ENCODE measurements at regions not wholly inside any gene's neighbourhood (a gene's known extent, or its start where the extent isn't known, plus 50 kb on each side); places are given as distances from the start of the nearest gene placed in this dataset.
"Not testable (repeated sequence)": the region's sequence is repeated elsewhere in the genome, so short reads cannot be mapped to it uniquely, and the experiment has no call there.

- H3K27ac ChIP-seq: no peak overlapping the region
- ChIA-PET POLR2A (ENCODE audit: low non-redundant PET) (no interaction called here), CTCF (interaction anchor here (0.6 kb wide), 1 partner anchor 901 kb away, joined by 3 read pairs; no protein-coding TSS in a partner anchor)
- no peak for DNase-seq (ENCODE audit: low spot score)
- TF ChIP-seq CTCF (conservative IDR thresholded peaks at IDR 0.05; ENCODE audit: low read depth): no peak
These were observed 163.5 kb downstream of the GOLGA6L4 start for GRCh38 chr15:84398763-84399701.

- H3K27ac ChIP-seq: no peak overlapping the region
- DNase-seq (ENCODE audit: low spot score): no peak
- TF ChIP-seq CTCF (conservative IDR thresholded peaks at IDR 0.05; ENCODE audit: low read depth): no peak
- POLR2A ChIA-PET (ENCODE audit: low non-redundant PET): no interaction called here
- CTCF ChIA-PET: no interaction called here
These were observed 164.6 kb downstream of the GOLGA6L4 start for GRCh38 chr15:84400017-84400740.

GRCh38 chr15:84400820-84401219 lies 165.2 kb downstream of the GOLGA6L4 start:
- no peak for DNase-seq (ENCODE audit: low spot score)
- POLR2A ChIA-PET (ENCODE audit: low non-redundant PET): no interaction called here
- H3K27ac ChIP-seq: no peak overlapping the region
- no peak for TF ChIP-seq CTCF (conservative IDR thresholded peaks at IDR 0.05; ENCODE audit: low read depth)
- CTCF ChIA-PET: no interaction called here

- H3K27ac ChIP-seq; CTCF ChIA-PET; DNase-seq (ENCODE audit: low spot score); POLR2A ChIA-PET (ENCODE audit: low non-redundant PET): not testable (repeated sequence)
These were observed 165.9 kb downstream of the GOLGA6L4 start for GRCh38 chr15:84401461-84401860.

GRCh38 chr15:84401891-84402840 lies 166.6 kb downstream of the GOLGA6L4 start:
- POLR2A ChIA-PET (ENCODE audit: low non-redundant PET); H3K27ac ChIP-seq; DNase-seq (ENCODE audit: low spot score); CTCF ChIA-PET: not testable (repeated sequence)

- TF ChIP-seq CTCF (conservative IDR thresholded peaks at IDR 0.05; ENCODE audit: low read depth): no peak
- no peak for DNase-seq (ENCODE audit: low spot score)
- POLR2A ChIA-PET (ENCODE audit: low non-redundant PET): no interaction called here
- H3K27ac ChIP-seq: no peak overlapping the region
- CTCF ChIA-PET: no interaction called here
These were observed 167.5 kb downstream of the GOLGA6L4 start for GRCh38 chr15:84402856-84403608.

GRCh38 chr15:84409357-84409756 lies 173.8 kb downstream of the GOLGA6L4 start:
- POLR2A ChIA-PET (ENCODE audit: low non-redundant PET): not testable (repeated sequence)

GRCh38 chr15:84421513-84422181 lies 179.2 kb upstream of the ZSCAN2 start:
- CTCF ChIA-PET: not testable (repeated sequence)

More at GRCh38 chr15:84409357-84409756, 173.8 kb downstream of the GOLGA6L4 start:
- CTCF ChIA-PET; H3K27ac ChIP-seq; DNase-seq (ENCODE audit: low spot score): not testable (repeated sequence)

GRCh38 chr15:84425327-84425726 lies 175.5 kb upstream of the ZSCAN2 start:
- DNase-seq (ENCODE audit: low spot score); POLR2A ChIA-PET (ENCODE audit: low non-redundant PET); CTCF ChIA-PET; H3K27ac ChIP-seq: not testable (repeated sequence)

More at GRCh38 chr15:84421513-84422181, 179.2 kb upstream of the ZSCAN2 start:
- H3K27ac ChIP-seq; DNase-seq (ENCODE audit: low spot score); POLR2A ChIA-PET (ENCODE audit: low non-redundant PET): not testable (repeated sequence)

- H3K27ac ChIP-seq; POLR2A ChIA-PET (ENCODE audit: low non-redundant PET); DNase-seq (ENCODE audit: low spot score); CTCF ChIA-PET: not testable (repeated sequence)
These were observed 127.4 kb upstream of the ZSCAN2 start for GRCh38 chr15:84473305-84473877.

Data from RWPE1 (cell line).